HL-60 (cell line): ENCODE measurements at regions not wholly inside any gene's neighbourhood (a gene's known extent, or its start where the extent isn't known, plus 50 kb on each side); places are given as distances from the start of the nearest gene placed in this dataset.

Experiments
- DNase-seq, 2 experiments: peaks; one replicate each; pipeline ENCODE4 v3.0.0-alpha.2; 2010 to 2020; ENCODE audit warnings: low read depth in 1 of 2, low spot score in 1 of 2
- H3K27ac ChIP-seq: fragments of 250-450 bp; sonication (Bioruptor Pico); replicated peaks from 2 replicates; pipeline ENCODE4 v1.5.1; 2020; ENCODE audit warnings: mild to moderate bottlenecking, moderate library complexity
- H3K27me3 ChIP-seq: fragments of 250-450 bp; sonication (Bioruptor Pico); 2 replicates; pipeline ENCODE4 v1.5.1; 2021; ENCODE audit warnings: mild to moderate bottlenecking, moderate library complexity; ENCODE audit not compliant: insufficient read depth, poor library complexity, severe bottlenecking
- H3K4me3 ChIP-seq: replicated peaks from 2 replicates; pipeline ENCODE4 v1.5.1; 2011; ENCODE audit warnings: mild to moderate bottlenecking, control low read depth, low read length; ENCODE audit not compliant: insufficient read depth
- CTCF ChIP-seq: IDR thresholded peaks from one replicate; pipeline ENCODE4 v1.5.1; 2011; ENCODE audit warnings: low read length, control low read depth, inconsistent platforms; ENCODE audit not compliant: insufficient read depth
- GABPA ChIP-seq: IDR thresholded peaks from 2 replicates; pipeline ENCODE4 v1.6.1; 2012; ENCODE audit warnings: low read depth
- POLR2AphosphoS5 ChIP-seq: IDR thresholded peaks from 2 replicates; pipeline ENCODE4 v1.6.1; 2012; ENCODE audit warnings: low read depth
- SPI1 ChIP-seq: IDR thresholded peaks from 2 replicates; pipeline ENCODE4 v1.6.1; 2012; ENCODE audit warnings: low read depth, mild to moderate bottlenecking, borderline replicate concordance
- TF ChIP-seq, protein P1 (sequence below): IDR thresholded peaks from 2 replicates; pipeline ENCODE4 v1.6.1; 2012; ENCODE audit warnings: low read depth; ENCODE audit not compliant: insufficient replicate concordance

- H3K27ac ChIP-seq, result no peak overlapping the region
- H3K4me3 ChIP-seq, result no peak overlapping the region
- peaks cover 15% of the 10 kb centered on the region for H3K27me3 ChIP-seq
- no peak for TF ChIP-seq SPI1
- no peak for TF ChIP-seq POLR2AphosphoS5
- TF ChIP-seq, protein P1, sequence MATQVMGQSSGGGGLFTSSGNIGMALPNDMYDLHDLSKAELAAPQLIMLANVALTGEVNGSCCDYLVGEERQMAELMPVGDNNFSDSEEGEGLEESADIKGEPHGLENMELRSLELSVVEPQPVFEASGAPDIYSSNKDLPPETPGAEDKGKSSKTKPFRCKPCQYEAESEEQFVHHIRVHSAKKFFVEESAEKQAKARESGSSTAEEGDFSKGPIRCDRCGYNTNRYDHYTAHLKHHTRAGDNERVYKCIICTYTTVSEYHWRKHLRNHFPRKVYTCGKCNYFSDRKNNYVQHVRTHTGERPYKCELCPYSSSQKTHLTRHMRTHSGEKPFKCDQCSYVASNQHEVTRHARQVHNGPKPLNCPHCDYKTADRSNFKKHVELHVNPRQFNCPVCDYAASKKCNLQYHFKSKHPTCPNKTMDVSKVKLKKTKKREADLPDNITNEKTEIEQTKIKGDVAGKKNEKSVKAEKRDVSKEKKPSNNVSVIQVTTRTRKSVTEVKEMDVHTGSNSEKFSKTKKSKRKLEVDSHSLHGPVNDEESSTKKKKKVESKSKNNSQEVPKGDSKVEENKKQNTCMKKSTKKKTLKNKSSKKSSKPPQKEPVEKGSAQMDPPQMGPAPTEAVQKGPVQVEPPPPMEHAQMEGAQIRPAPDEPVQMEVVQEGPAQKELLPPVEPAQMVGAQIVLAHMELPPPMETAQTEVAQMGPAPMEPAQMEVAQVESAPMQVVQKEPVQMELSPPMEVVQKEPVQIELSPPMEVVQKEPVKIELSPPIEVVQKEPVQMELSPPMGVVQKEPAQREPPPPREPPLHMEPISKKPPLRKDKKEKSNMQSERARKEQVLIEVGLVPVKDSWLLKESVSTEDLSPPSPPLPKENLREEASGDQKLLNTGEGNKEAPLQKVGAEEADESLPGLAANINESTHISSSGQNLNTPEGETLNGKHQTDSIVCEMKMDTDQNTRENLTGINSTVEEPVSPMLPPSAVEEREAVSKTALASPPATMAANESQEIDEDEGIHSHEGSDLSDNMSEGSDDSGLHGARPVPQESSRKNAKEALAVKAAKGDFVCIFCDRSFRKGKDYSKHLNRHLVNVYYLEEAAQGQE, result no peak
- no peak for TF ChIP-seq GABPA
- no peak for TF ChIP-seq CTCF
- no peak for DNase-seq
These were observed 562.2 kb upstream of the ZFHX3 start for GRCh38 chr16:73610160-73610559.

DNA sequence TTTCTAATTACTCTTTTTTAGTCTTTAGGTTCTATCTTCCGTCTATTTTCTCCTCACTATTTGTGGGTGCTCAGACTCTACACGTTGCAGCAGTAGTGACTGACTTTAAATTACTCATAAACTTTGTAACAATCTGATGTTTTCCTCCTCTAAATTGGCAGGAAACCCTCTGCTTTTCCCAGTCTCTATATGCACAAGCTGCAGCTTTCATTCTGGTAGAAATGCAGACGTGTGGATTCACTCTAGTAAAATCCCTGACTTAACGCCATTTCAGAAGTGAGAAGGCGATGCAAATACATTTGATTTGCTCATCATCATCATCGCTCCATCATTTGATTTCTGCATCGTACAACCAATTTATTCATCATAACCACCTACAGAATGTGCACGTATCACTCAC is 561.0 kb upstream of the ZFHX3 start:
- no peak overlapping the region for H3K27ac ChIP-seq
- TF ChIP-seq, protein P1, result no peak
- no peak for TF ChIP-seq GABPA
- no peak for DNase-seq
- peaks cover 15% of the 10 kb centered on the region for H3K27me3 ChIP-seq
- H3K4me3 ChIP-seq, result no peak overlapping the region

- TF ChIP-seq CTCF (no peak), SPI1 (no peak), GABPA (no peak), POLR2AphosphoS5 (no peak)
- H3K27ac ChIP-seq, result no peak overlapping the region
- no peak for DNase-seq
These were observed 557.4 kb upstream of the ZFHX3 start for GRCh38 chr16:73605309-73605708.

GRCh38 chr16:73601911-73602310 is 554.0 kb upstream of the ZFHX3 start:
- Histone ChIP-seq H3K4me3 (no peak overlapping the region), H3K27ac (no peak overlapping the region), H3K27me3 (no peaks in the 10 kb centered on the region)
- TF ChIP-seq GABPA, result no peak
- no peak for TF ChIP-seq SPI1
- TF ChIP-seq POLR2AphosphoS5, result no peak
- no peak for TF ChIP-seq CTCF
- TF ChIP-seq, protein P1, result no peak
- no peak for DNase-seq

More at GRCh38 chr16:73605309-73605708, 557.4 kb upstream of the ZFHX3 start:
- Histone ChIP-seq H3K27me3 (no peaks in the 10 kb centered on the region), H3K4me3 (no peak overlapping the region)
